Endodermal cell (in vitro differentiated cells): ENCODE measurements at regions not wholly inside any gene's neighbourhood (a gene's known extent, or its start where the extent isn't known, plus 50 kb on each side); places are given as distances from the start of the nearest gene placed in this dataset.

Experiments
- DNase-seq: peaks from one replicate; pipeline ENCODE4 v3.0.0-alpha.2; 2017
- H3K27ac ChIP-seq: 2 replicates; pipeline ENCODE4 v1.5.1; 2013; ENCODE audit warnings: mild to moderate bottlenecking, low read depth, low read length, moderate library complexity
- H3K27me3 ChIP-seq: 2 replicates; pipeline ENCODE4 v1.6.1; 2013; ENCODE audit warnings: mild to moderate bottlenecking, low read length, moderate library complexity; ENCODE audit not compliant: insufficient read depth, control insufficient read depth, poor library complexity, severe bottlenecking
- H3K36me3 ChIP-seq: 2 replicates; pipeline ENCODE4 v1.7.0; 2013; ENCODE audit warnings: mild to moderate bottlenecking, low read length, moderate library complexity; ENCODE audit not compliant: control insufficient read depth, insufficient read depth
- H3K4me1 ChIP-seq: one replicate; pipeline ENCODE4 v1.7.0; 2013; ENCODE audit warnings: low read length; ENCODE audit not compliant: control insufficient read depth, insufficient read depth
- H3K4me3 ChIP-seq: 2 replicates; pipeline ENCODE4 v1.5.1; 2013; ENCODE audit warnings: mild to moderate bottlenecking, low read length, moderate library complexity
- H3K9ac ChIP-seq: 2 replicates; pipeline ENCODE4 v1.6.1; 2013; ENCODE audit warnings: mild to moderate bottlenecking, low read length, moderate library complexity; ENCODE audit not compliant: poor library complexity, severe bottlenecking; ENCODE audit errors: extremely low read depth
- H3K9me3 ChIP-seq: 2 replicates; pipeline ENCODE4 v1.6.1; 2013; ENCODE audit warnings: mild to moderate bottlenecking, low read length, moderate library complexity; ENCODE audit not compliant: control insufficient read depth
- H3K27ac Mint-ChIP-seq: 2 replicates; pipeline ENCODE4 v1.8.0; 2020; ENCODE audit warnings: mixed read lengths
- H3K27me3 Mint-ChIP-seq: 2 replicates; pipeline ENCODE4 v1.8.0; 2021; ENCODE audit warnings: mild to moderate bottlenecking, mixed read lengths; ENCODE audit not compliant: insufficient read depth
- H3K36me3 Mint-ChIP-seq: 2 replicates; pipeline ENCODE4 v1.8.0; 2020; ENCODE audit warnings: low read depth, mixed read lengths
- H3K4me1 Mint-ChIP-seq: 2 replicates; pipeline ENCODE4 v1.8.0; 2020; ENCODE audit warnings: mixed read lengths
- H3K4me3 Mint-ChIP-seq: 2 replicates; pipeline ENCODE4 v1.8.0; 2020; ENCODE audit warnings: mild to moderate bottlenecking, moderate library complexity, mixed read lengths
- H3K9me3 Mint-ChIP-seq: 2 replicates; pipeline ENCODE4 v1.8.0; 2020; ENCODE audit warnings: mild to moderate bottlenecking, mixed read lengths
- WGBS, 2 experiments: methylation state at CpG; one replicate each; pipeline versions ENCODE4 v1.1.5 to v1.1.7; 2013; ENCODE audit warnings: missing lambda C conversion rate in 2 of 2, mixed read lengths in 1 of 2; ENCODE audit not compliant: insufficient coverage in 1 of 2, insufficient read length in 1 of 2; 5-methylcytosine and 5-hydroxymethylcytosine counted together
- TF ChIP-seq, protein P1 (sequence below): fragments of 200-600 bp; sonication (generic); conservative IDR thresholded peaks from 2 replicates; pipeline ENCODE4 v1.5.0; 2021; ENCODE audit warnings: antibody characterized with exemption, mild to moderate bottlenecking

DNA sequence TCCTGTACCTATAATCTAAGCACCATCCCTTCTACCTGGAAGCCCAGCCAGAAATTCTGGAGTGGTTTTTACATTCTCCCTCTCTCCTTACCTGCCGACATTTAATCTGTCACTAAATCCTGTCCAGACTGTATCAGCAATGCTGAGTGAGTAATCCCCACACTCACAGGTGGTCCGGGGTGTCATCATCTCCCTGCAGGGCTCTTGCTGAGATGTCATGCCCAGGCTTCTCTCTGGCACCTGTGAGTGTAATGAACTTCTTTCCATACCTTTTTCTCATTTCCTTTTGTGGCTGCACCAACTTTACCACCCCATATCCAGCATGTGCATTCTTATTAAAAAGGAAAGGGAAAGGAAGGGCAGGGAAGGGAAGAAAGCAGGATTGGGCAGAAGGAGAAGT is 355.2 kb downstream of the CCSER2 start:
- 77 to 81% methylated on average over 2 of the region's 2 CpGs for WGBS, 2 experiments
- Mint-ChIP-seq H3K36me3 (no peaks in the 10 kb centered on the region), H3K9me3 (peaks cover 12% of the 10 kb centered on the region), H3K27me3 (no peaks in the 10 kb centered on the region), H3K4me3 (no peak overlapping the region), H3K4me1 (no peaks in the 10 kb centered on the region), H3K27ac (no peak overlapping the region)
- Histone ChIP-seq H3K9ac (no peak overlapping the region), H3K27ac (no peak overlapping the region), H3K27me3 (no peaks in the 10 kb centered on the region), H3K4me1 (no peaks in the 10 kb centered on the region), H3K9me3 (peaks cover 8% of the 10 kb centered on the region), H3K4me3 (no peak overlapping the region), H3K36me3 (no peaks in the 10 kb centered on the region)
- TF ChIP-seq, protein P1, sequence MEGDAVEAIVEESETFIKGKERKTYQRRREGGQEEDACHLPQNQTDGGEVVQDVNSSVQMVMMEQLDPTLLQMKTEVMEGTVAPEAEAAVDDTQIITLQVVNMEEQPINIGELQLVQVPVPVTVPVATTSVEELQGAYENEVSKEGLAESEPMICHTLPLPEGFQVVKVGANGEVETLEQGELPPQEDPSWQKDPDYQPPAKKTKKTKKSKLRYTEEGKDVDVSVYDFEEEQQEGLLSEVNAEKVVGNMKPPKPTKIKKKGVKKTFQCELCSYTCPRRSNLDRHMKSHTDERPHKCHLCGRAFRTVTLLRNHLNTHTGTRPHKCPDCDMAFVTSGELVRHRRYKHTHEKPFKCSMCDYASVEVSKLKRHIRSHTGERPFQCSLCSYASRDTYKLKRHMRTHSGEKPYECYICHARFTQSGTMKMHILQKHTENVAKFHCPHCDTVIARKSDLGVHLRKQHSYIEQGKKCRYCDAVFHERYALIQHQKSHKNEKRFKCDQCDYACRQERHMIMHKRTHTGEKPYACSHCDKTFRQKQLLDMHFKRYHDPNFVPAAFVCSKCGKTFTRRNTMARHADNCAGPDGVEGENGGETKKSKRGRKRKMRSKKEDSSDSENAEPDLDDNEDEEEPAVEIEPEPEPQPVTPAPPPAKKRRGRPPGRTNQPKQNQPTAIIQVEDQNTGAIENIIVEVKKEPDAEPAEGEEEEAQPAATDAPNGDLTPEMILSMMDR, result no peak
- DNase-seq, result no peak

DNA sequence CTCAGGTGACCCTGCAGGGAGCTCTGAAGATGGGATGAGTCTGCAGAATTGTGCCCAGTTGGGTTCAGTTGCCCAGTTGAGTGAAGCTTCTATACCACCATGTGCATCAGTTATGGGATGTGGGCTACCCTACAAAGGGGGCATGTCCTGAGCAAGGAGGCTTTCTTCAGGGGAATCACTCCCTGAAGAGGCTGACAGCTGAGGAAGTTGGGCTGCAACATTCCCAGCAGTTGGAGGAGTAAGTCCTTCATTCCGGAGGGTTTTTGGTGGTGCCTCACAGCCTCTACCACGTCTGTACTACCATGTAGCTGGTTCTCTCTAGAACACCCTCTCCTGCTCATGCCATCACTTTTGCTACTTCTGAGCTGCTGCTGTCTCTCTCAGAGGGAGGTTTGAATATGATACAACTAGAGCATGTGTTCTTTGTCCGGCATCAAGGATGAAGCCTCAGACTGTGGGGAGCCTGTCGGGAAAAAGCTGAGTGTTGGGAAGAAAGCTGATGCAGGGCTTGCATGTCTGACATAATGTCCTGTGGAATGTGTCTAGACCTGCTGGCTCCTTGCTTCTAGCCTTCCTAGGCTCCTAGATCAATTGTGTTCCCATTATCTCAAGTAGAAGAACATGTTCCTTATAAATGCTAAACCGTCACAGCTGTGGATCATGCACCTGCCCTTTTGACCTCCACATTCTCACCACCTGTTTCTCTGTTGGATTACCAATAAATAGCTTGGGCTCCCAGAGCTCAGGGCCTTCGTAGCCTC is 355.8 kb downstream of the CCSER2 start:
- DNase-seq, result no peak
- Histone ChIP-seq H3K4me1 (no peaks in the 10 kb centered on the region), H3K9me3 (peaks cover 8% of the 10 kb centered on the region), H3K36me3 (no peaks in the 10 kb centered on the region), H3K27ac (no peak overlapping the region), H3K27me3 (no peaks in the 10 kb centered on the region), H3K9ac (no peak overlapping the region), H3K4me3 (no peak overlapping the region)
- Mint-ChIP-seq H3K36me3 (no peaks in the 10 kb centered on the region), H3K4me1 (no peaks in the 10 kb centered on the region), H3K9me3 (peaks cover 12% of the 10 kb centered on the region), H3K27ac (no peak overlapping the region), H3K27me3 (no peaks in the 10 kb centered on the region), H3K4me3 (no peak overlapping the region)
- TF ChIP-seq, protein P1, result no peak
- WGBS, 2 experiments, result 89 to 96% methylated on average over 6 of the region's 6 CpGs

DNA sequence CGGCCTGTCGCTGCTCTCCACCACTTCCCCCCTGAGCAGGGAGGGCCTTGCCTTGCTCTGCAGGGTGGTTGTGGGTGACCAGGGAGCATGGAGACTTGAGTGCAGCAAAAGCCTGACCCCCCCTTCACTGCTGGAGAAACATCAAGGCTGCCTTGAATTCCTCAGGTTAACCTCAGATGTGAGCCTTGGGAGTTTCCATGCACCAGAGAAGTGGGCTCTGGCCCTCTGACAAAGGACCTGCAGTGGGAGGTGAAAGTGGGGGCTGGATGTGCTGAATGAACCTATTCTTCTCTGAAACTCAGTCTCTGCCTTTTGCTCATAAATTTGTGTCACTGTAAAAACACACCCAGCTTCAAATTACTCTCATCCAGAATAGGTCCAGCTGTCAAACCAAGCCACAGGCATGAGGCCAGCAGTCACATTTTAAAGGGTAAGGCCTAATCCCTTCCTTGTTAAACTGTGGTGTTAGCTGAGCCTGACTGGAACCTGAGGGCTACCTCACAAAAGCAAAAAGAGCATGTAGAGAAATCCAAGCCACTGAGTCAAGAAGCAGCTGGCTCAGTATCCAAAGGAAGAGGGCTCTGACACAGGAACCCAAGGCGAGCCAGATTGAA is 356.8 kb downstream of the CCSER2 start:
- 94 to 100% methylated on average over 1 to 3 of the region's 3 CpGs for WGBS, 2 experiments
- H3K27ac Mint-ChIP-seq, result no peak overlapping the region

More for the DNA sequence above, 356.8 kb downstream of the CCSER2 start:
- DNase-seq, result no peak
- no peak overlapping the region for H3K27ac ChIP-seq
- H3K36me3 ChIP-seq, result no peaks in the 10 kb centered on the region
- no peaks in the 10 kb centered on the region for H3K27me3 ChIP-seq
- H3K9me3 Mint-ChIP-seq, result peaks cover 12% of the 10 kb centered on the region
- no peaks in the 10 kb centered on the region for H3K4me1 ChIP-seq
- peaks cover 8% of the 10 kb centered on the region for H3K9me3 ChIP-seq
- no peak overlapping the region for H3K4me3 ChIP-seq
- H3K27me3 Mint-ChIP-seq, result no peaks in the 10 kb centered on the region
- no peak overlapping the region for H3K9ac ChIP-seq
- TF ChIP-seq, protein P1, result no peak
- H3K4me3 Mint-ChIP-seq, result no peak overlapping the region
- H3K36me3 Mint-ChIP-seq, result no peaks in the 10 kb centered on the region
- H3K4me1 Mint-ChIP-seq, result no peaks in the 10 kb centered on the region
